HCT116 (cell line): ENCODE measurements at regions not wholly inside any gene's neighbourhood (a gene's known extent, or its start where the extent isn't known, plus 50 kb on each side); places are given as distances from the start of the nearest gene placed in this dataset.

Experiments used
- CEBPB ChIP-seq: IDR thresholded peaks from 2 replicates; pipeline ENCODE4 v1.6.1; 2012; ENCODE audit warnings: low read depth
- EZH2 ChIP-seq: fragments of 200-600 bp; sonication (generic); IDR thresholded peaks from 2 replicates; pipeline ENCODE4 v1.6.1; 2017; ENCODE audit warnings: antibody characterized with exemption, mixed run types
- MAX ChIP-seq: IDR thresholded peaks from 2 replicates; pipeline ENCODE4 v1.6.1; 2012
- POLR2A ChIP-seq: IDR thresholded peaks from 2 replicates; pipeline ENCODE4 v1.7.0; 2011; ENCODE audit warnings: borderline replicate concordance; ENCODE audit not compliant: insufficient read depth, insufficient read length; ENCODE audit errors: extremely low read depth
- POLR2AphosphoS5 ChIP-seq: IDR thresholded peaks from 2 replicates; pipeline ENCODE4 v1.6.1; 2011; ENCODE audit warnings: mild to moderate bottlenecking, low read depth, low read length, moderate library complexity
- SP1 ChIP-seq: IDR thresholded peaks from 2 replicates; pipeline ENCODE4 v1.6.1; 2012; ENCODE audit warnings: low read depth
- TF ChIP-seq, protein P1 (sequence below): IDR thresholded peaks from 2 replicates; pipeline ENCODE4 v1.6.1; 2012; ENCODE audit warnings: low read depth
- TF ChIP-seq, protein P2 (sequence below), 3 experiments: fragments of 200-600 bp in 1 of 3; sonication (generic) in 1 of 3; IDR thresholded peaks in 2 of 3; conservative IDR thresholded peaks in 1 of 3; 2 replicates each; pipeline ENCODE4 v1.5.1; 2012 to 2017; ENCODE audit warnings: low read depth in 2 of 3, low read length in 2 of 3, antibody characterized with exemption in 1 of 3, borderline replicate concordance in 1 of 3, control low read depth in 1 of 3, mild to moderate bottlenecking in 1 of 3, mixed read lengths in 1 of 3, mixed run types in 1 of 3, moderate library complexity in 1 of 3; ENCODE audit not compliant: insufficient read depth in 1 of 3

DNA sequence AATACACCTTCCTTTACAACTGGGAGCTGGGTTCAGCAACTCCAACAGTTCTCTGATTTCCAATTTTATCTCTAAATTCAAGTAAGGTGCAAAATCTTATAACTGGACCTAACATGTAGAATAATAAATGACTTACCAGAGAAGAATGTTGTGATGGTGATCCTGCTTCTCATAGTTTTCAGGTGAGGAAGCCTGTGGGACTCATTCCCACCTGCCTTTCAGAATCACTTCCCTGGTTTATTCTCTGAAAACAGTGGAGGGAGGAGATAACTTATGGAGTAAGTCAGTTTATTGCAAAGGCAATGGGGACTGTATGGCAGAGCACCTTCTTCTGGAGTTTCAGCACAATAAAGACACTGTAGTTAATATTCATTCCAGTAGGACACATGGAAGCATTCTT lies 1188.2 kb upstream of the FAM98A start:
- TF ChIP-seq POLR2A (no peak), EZH2 (no peak), MAX (no peak), CEBPB (no peak), POLR2AphosphoS5 (no peak), SP1 (no peak)
- TF ChIP-seq, protein P1, sequence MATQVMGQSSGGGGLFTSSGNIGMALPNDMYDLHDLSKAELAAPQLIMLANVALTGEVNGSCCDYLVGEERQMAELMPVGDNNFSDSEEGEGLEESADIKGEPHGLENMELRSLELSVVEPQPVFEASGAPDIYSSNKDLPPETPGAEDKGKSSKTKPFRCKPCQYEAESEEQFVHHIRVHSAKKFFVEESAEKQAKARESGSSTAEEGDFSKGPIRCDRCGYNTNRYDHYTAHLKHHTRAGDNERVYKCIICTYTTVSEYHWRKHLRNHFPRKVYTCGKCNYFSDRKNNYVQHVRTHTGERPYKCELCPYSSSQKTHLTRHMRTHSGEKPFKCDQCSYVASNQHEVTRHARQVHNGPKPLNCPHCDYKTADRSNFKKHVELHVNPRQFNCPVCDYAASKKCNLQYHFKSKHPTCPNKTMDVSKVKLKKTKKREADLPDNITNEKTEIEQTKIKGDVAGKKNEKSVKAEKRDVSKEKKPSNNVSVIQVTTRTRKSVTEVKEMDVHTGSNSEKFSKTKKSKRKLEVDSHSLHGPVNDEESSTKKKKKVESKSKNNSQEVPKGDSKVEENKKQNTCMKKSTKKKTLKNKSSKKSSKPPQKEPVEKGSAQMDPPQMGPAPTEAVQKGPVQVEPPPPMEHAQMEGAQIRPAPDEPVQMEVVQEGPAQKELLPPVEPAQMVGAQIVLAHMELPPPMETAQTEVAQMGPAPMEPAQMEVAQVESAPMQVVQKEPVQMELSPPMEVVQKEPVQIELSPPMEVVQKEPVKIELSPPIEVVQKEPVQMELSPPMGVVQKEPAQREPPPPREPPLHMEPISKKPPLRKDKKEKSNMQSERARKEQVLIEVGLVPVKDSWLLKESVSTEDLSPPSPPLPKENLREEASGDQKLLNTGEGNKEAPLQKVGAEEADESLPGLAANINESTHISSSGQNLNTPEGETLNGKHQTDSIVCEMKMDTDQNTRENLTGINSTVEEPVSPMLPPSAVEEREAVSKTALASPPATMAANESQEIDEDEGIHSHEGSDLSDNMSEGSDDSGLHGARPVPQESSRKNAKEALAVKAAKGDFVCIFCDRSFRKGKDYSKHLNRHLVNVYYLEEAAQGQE, result no peak
- TF ChIP-seq, protein P2, sequence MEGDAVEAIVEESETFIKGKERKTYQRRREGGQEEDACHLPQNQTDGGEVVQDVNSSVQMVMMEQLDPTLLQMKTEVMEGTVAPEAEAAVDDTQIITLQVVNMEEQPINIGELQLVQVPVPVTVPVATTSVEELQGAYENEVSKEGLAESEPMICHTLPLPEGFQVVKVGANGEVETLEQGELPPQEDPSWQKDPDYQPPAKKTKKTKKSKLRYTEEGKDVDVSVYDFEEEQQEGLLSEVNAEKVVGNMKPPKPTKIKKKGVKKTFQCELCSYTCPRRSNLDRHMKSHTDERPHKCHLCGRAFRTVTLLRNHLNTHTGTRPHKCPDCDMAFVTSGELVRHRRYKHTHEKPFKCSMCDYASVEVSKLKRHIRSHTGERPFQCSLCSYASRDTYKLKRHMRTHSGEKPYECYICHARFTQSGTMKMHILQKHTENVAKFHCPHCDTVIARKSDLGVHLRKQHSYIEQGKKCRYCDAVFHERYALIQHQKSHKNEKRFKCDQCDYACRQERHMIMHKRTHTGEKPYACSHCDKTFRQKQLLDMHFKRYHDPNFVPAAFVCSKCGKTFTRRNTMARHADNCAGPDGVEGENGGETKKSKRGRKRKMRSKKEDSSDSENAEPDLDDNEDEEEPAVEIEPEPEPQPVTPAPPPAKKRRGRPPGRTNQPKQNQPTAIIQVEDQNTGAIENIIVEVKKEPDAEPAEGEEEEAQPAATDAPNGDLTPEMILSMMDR (IDR thresholded peaks at IDR 0.05 in 2 of 3, conservative IDR thresholded peaks at IDR 0.05 in 1 of 3; ENCODE audit: borderline replicate concordance in 1 of 3, insufficient read depth in 1 of 3, low read depth in 2 of 3, low read length in 2 of 3), result no peak
